K562 (cell line): ENCODE measurements at regions not wholly inside any gene's neighbourhood (a gene's known extent, or its start where the extent isn't known, plus 50 kb on each side); places are given as distances from the start of the nearest gene placed in this dataset.

ENCODE experiments used
- ATAC-seq: fragments of 200-7000 bp; cut with Tn5 transposase; 3 replicates; pipeline ENCODE4 v1.9.1; 2020; ENCODE audit warnings: moderate library complexity
- BruUV-seq: library from RNA; stranded (reverse); fragments of 400-500 nt; replicated peaks from 2 replicates; lab custom pipeline; 2021; lab: Mats Ljungman, UMichigan
- CTCF ChIA-PET: fragments of 300-600 bp; formaldehyde crosslinking; extraction: SDS; loops from one replicate; lab custom pipeline; 2021; ENCODE audit warnings: low intra/inter-chr PET ratio; lab: Yijun Ruan, JAX
- POLR2A ChIA-PET: fragments of 300-600, 350-650 bp; sonication (Branson Sonifier 250); formaldehyde crosslinking; extraction: SDS; loops from one replicate; lab custom pipeline; 2021; ENCODE audit warnings: antibody characterized with exemption, inconsistent platforms; lab: Yijun Ruan, JAX
- DNase-seq, 4 experiments: peaks; one replicate each; pipeline versions ENCODE4 v3.0.0 to v3.0.0-alpha.2; 2011 to 2018; ENCODE audit warnings: low spot score in 3 of 4, mixed read lengths in 3 of 4; ENCODE audit errors: extremely low read depth in 1 of 4
- FAIRE-seq: peaks from 2 replicates; lab custom pipeline; 2011; peaks lifted over from hg19 to GRCh38; lab: Jason Lieb, UNC
- H2AFZ ChIP-seq: 2 replicates; pipeline ENCODE4 v1.6.0; 2011; ENCODE audit warnings: low read depth, low read length, control low read depth, inconsistent platforms
- H3K27ac ChIP-seq: fragments of 200-600 bp; 3 replicates; pipeline ENCODE4 v1.8.0; 2011; ENCODE audit warnings: low read depth, mild to moderate bottlenecking, control low read depth, inconsistent platforms, low read length, moderate library complexity, mixed read lengths; ENCODE audit errors: extremely low read depth
- H3K27me3 ChIP-seq, 2 experiments: fragments of 300-600 bp in 1 of 2; 2 replicates in 1 of 2; 3 replicates in 1 of 2; pipeline versions ENCODE4 v1.6.0 to v1.8.0; 2011; ENCODE audit warnings: inconsistent platforms in 2 of 2, low read length in 2 of 2, mild to moderate bottlenecking in 1 of 2, mixed read lengths in 1 of 2, moderate library complexity in 1 of 2; ENCODE audit not compliant: control insufficient read depth in 2 of 2, insufficient read depth in 2 of 2
- H3K36me3 ChIP-seq: fragments of 300-600 bp; 3 replicates; pipeline ENCODE4 v1.8.0; 2011; ENCODE audit warnings: mild to moderate bottlenecking, low read length, inconsistent platforms; ENCODE audit not compliant: control insufficient read depth, insufficient read depth
- H3K4me1 ChIP-seq, 2 experiments: fragments of 200-600 bp in 1 of 2; replicated peaks in 1 of 2; 2 replicates in 1 of 2; 3 replicates in 1 of 2; pipeline versions ENCODE4 v1.5.1 to v1.8.0; 2011; ENCODE audit warnings: inconsistent platforms in 2 of 2, low read length in 2 of 2, mild to moderate bottlenecking in 1 of 2, mixed read lengths in 1 of 2, moderate library complexity in 1 of 2; ENCODE audit not compliant: control insufficient read depth in 2 of 2, insufficient read depth in 2 of 2
- H3K4me2 ChIP-seq: 2 replicates; pipeline ENCODE4 v1.6.1; 2011; ENCODE audit warnings: low read length, control low read depth, inconsistent platforms, mixed read lengths; ENCODE audit not compliant: insufficient read depth
- H3K4me3 ChIP-seq: fragments of 200-600 bp; sonication (generic), shearing (Covaris generic); 2 replicates; pipeline ENCODE4 v1.5.1; 2016; ENCODE audit warnings: control low read depth, inconsistent platforms
- H3K79me2 ChIP-seq: fragments of 200-600 bp; 3 replicates; pipeline ENCODE4 v1.8.0; 2011; ENCODE audit warnings: low read length, inconsistent platforms; ENCODE audit not compliant: control insufficient read depth, insufficient read depth
- H3K9ac ChIP-seq, 2 experiments: 2 replicates each; pipeline versions ENCODE4 v1.6.0 to v1.6.1; 2011; ENCODE audit warnings: low read depth in 2 of 2, low read length in 2 of 2, control low read depth in 1 of 2, inconsistent platforms in 1 of 2, mild to moderate bottlenecking in 1 of 2, mixed read lengths in 1 of 2; ENCODE audit not compliant: insufficient read depth in 1 of 2
- H3K9me1 ChIP-seq: one replicate; pipeline ENCODE4 v1.6.0; 2011; ENCODE audit warnings: inconsistent platforms, mild to moderate bottlenecking, low read length, moderate library complexity; ENCODE audit not compliant: control insufficient read depth, insufficient read depth
- H3K9me3 ChIP-seq: replicated peaks from 2 replicates; pipeline ENCODE4 v1.5.1; 2011; ENCODE audit warnings: low read depth, low read length, inconsistent platforms; ENCODE audit not compliant: control insufficient read depth, insufficient read depth
- H4K20me1 ChIP-seq: replicated peaks from 2 replicates; pipeline ENCODE4 v1.6.1; 2011; ENCODE audit warnings: low read length, inconsistent platforms, mixed read lengths; ENCODE audit not compliant: control insufficient read depth, insufficient read depth
- CHAMP1 ChIP-seq: fragments of 450-650 bp; IDR thresholded peaks from 2 replicates; pipeline ENCODE4 v1.6.1; 2016; ENCODE audit warnings: mild to moderate bottlenecking
- CSDE1 ChIP-seq, 2 experiments: fragments of 450-650 bp; IDR thresholded peaks; 2 replicates each; pipeline ENCODE4 v1.6.1; 2016; ENCODE audit warnings: mild to moderate bottlenecking in 1 of 2
- FOXJ3 ChIP-seq: sonication (generic); formaldehyde crosslinking; IDR thresholded peaks from 2 replicates; pipeline ENCODE4 v1.4.0; 2020; ENCODE audit warnings: mild to moderate bottlenecking, missing genetic modification reagents
- FOXK2 ChIP-seq, 2 experiments: fragments of 450-650 bp; IDR thresholded peaks in 1 of 2; conservative IDR thresholded peaks in 1 of 2; 2 replicates each; pipeline ENCODE4 v1.6.1; 2016; ENCODE audit warnings: low read depth in 2 of 2, mild to moderate bottlenecking in 1 of 2
- KAT8 ChIP-seq: fragments of 450-650 bp; IDR thresholded peaks from 2 replicates; pipeline ENCODE4 v1.6.1; 2016; ENCODE audit warnings: low read depth, mild to moderate bottlenecking
- NCOA2 ChIP-seq, 2 experiments: fragments of 450-650 bp; IDR thresholded peaks; 2 replicates each; pipeline ENCODE4 v1.6.1; 2018; ENCODE audit warnings: mild to moderate bottlenecking in 2 of 2, moderate library complexity in 1 of 2; ENCODE audit not compliant: partially characterized antibody in 2 of 2
- NELFE ChIP-seq: IDR thresholded peaks from 2 replicates; pipeline ENCODE4 v1.6.1; 2011; ENCODE audit warnings: mild to moderate bottlenecking; ENCODE audit not compliant: insufficient read depth, insufficient read length
- NRF1 ChIP-seq, 2 experiments: fragments of 450-650 bp; IDR thresholded peaks in 1 of 2; conservative IDR thresholded peaks in 1 of 2; 2 replicates each; pipeline ENCODE4 v1.6.1; 2014; ENCODE audit warnings: mild to moderate bottlenecking in 2 of 2
- PHB ChIP-seq: fragments of 250-450 bp; sonication (Bioruptor Pico); IDR thresholded peaks from 2 replicates; pipeline ENCODE4 v1.5.0; 2021
- PREB ChIP-seq: sonication (generic); formaldehyde crosslinking; IDR thresholded peaks from 2 replicates; pipeline ENCODE4 v1.8.1; 2023; ENCODE audit warnings: mild to moderate bottlenecking, missing genetic modification reagents
- RAD51 ChIP-seq: fragments of 450-650 bp; IDR thresholded peaks from 2 replicates; pipeline ENCODE4 v1.7.1; 2016; ENCODE audit warnings: low read depth, mild to moderate bottlenecking, borderline replicate concordance
- SETDB1 ChIP-seq: IDR thresholded peaks from one replicate; pipeline ENCODE4 v1.6.1; 2012; ENCODE audit warnings: low read length, control low read depth, inconsistent platforms
- SMAD4 ChIP-seq: fragments of 250-450 bp; sonication (Bioruptor Pico); conservative IDR thresholded peaks from 2 replicates; pipeline ENCODE4 v1.8.0; 2021; ENCODE audit warnings: inconsistent platforms, mild to moderate bottlenecking, moderate library complexity
- SMARCB1 ChIP-seq: IDR thresholded peaks from 2 replicates; pipeline ENCODE4 v1.6.1; 2011; ENCODE audit warnings: improper control_type of control experiment, low read depth; ENCODE audit not compliant: insufficient read length
- TBP ChIP-seq: optimal IDR thresholded peaks from 2 replicates; pipeline ENCODE3; 2011; ENCODE audit warnings: low read depth, low read length, improper control_type of control experiment
- YY1 ChIP-seq, 3 experiments: IDR thresholded peaks; 2 replicates each; pipeline ENCODE4 v1.6.1; 2011; ENCODE audit warnings: low read length in 2 of 3, mild to moderate bottlenecking in 2 of 3, moderate library complexity in 2 of 3, borderline replicate concordance in 1 of 3, control low read depth in 1 of 3, low read depth in 1 of 3; ENCODE audit not compliant: insufficient read depth in 3 of 3, insufficient replicate concordance in 2 of 3, control insufficient read depth in 1 of 3, insufficient read length in 1 of 3; ENCODE audit errors: extremely low read depth in 1 of 3
- ZBTB9 ChIP-seq: fragments of 450-650 bp; formaldehyde crosslinking; IDR thresholded peaks from 2 replicates; pipeline ENCODE4 v1.4.0; 2020; ENCODE audit warnings: mild to moderate bottlenecking, moderate library complexity
- ZNF140 ChIP-seq: fragments of 250-450 bp; sonication (Bioruptor Pico); IDR thresholded peaks from 2 replicates; pipeline ENCODE4 v1.8.0; 2021; ENCODE audit warnings: moderate library complexity, mild to moderate bottlenecking, inconsistent platforms
- ZNF165 ChIP-seq: fragments of 250-450 bp; sonication (Bioruptor Pico); IDR thresholded peaks from 2 replicates; pipeline ENCODE4 v1.4.0; 2020; ENCODE audit warnings: borderline replicate concordance
- WGBS: fragments of 100-300 bp; shearing (Covaris generic); methylation state at CpG from one replicate; pipeline ENCODE4 v1.1.6; 2016; ENCODE audit warnings: low coverage, mixed read lengths; ENCODE audit not compliant: insufficient coverage; ENCODE audit errors: missing lambda C conversion rate; 5-methylcytosine and 5-hydroxymethylcytosine counted together
- in situ Hi-C: fragments of 300-500 bp; cut with MboI; formaldehyde crosslinking; loops from 4 replicates; pipeline ENCODE4 v1.15.0; 2018; ENCODE audit warnings: inconsistent platforms, mixed read lengths
- intact Hi-C: fragments of 100-400 bp; cut with micrococcal nuclease; formaldehyde crosslinking; loops from 2 replicates; pipeline ENCODE4 v1.14.2; 2022

- H3K79me2 ChIP-seq, result no peaks in the 10 kb centered on the region
- H4K20me1 ChIP-seq, result peaks cover 12% of the 10 kb centered on the region; the same call in 1 of the 2 replicates
- H2AFZ ChIP-seq, result no peak overlapping the region
- TF ChIP-seq PHB (CRISPR knock-in tag) (no peak), CSDE1 (IDR thresholded peaks at IDR 0.05) (no peak), SMARCB1 (no peak), CHAMP1 (no peak), NELFE (no peak), YY1 (IDR thresholded peaks at IDR 0.05; ENCODE audit: borderline replicate concordance in 1 of 3, control insufficient read depth in 1 of 3, extremely low read depth in 1 of 3, insufficient read depth in 3 of 3, insufficient read length in 1 of 3, insufficient replicate concordance in 2 of 3, low read depth in 1 of 3, low read length in 2 of 3) (no peak), ZNF165 (CRISPR knock-in tag) (no peak), NCOA2 (IDR thresholded peaks at IDR 0.05; ENCODE audit: partially characterized antibody in 2 of 2) (no peak), ZBTB9 (CRISPR knock-in tag) (no peak), TBP (no peak), ZNF140 (CRISPR knock-in tag) (no peak), KAT8 (no peak), RAD51 (no peak), FOXJ3 (no peak), PREB (CRISPR knock-in tag) (no peak), SETDB1 (no peak), NRF1 (conservative IDR thresholded peaks at IDR 0.05 in 1 of 2, IDR thresholded peaks at IDR 0.05 in 1 of 2) (no peak), FOXK2 (conservative IDR thresholded peaks at IDR 0.05 in 1 of 2, IDR thresholded peaks at IDR 0.05 in 1 of 2; ENCODE audit: low read depth in 2 of 2) (no peak), SMAD4 (no peak)
- H3K36me3 ChIP-seq, result no peaks in the 10 kb centered on the region
- CTCF ChIA-PET, result no interaction called here
- POLR2A ChIA-PET, result interaction anchor here (0.6 kb wide), 1 partner anchor 192 kb away, joined by 3 read pairs; no protein-coding TSS in a partner anchor
- DNase-seq (no peak), ATAC-seq (no peak), FAIRE-seq (no peak)
- no peak overlapping the region for H3K27ac ChIP-seq
- no TSS peak for BruUV-seq
- no peaks in the 10 kb centered on the region for H3K9me1 ChIP-seq
- WGBS, result 0% methylated on average over 4 of the region's 4 CpGs
- H3K9ac ChIP-seq, result no peak overlapping the region
- intact Hi-C loops, result no loop called here
- no peak overlapping the region for H3K4me3 ChIP-seq
- no peak overlapping the region for H3K4me2 ChIP-seq
- H3K9me3 ChIP-seq, result no peaks in the 10 kb centered on the region
- peaks cover 2 to 44% of the 10 kb centered on the region in 2 experiments; a peak in 4 of 5 replicates for H3K27me3 ChIP-seq
- in situ Hi-C loops, result no loop called here
- H3K4me1 ChIP-seq, result no peaks in the 10 kb centered on the region
Measured at GRCh38 chr1:29629401-29629800, 393.1 kb downstream of the PTPRU start.
